Prostate gland (tissue), 2 donors: ENCODE measurements at regions not wholly inside any gene's neighbourhood (a gene's known extent, or its start where the extent isn't known, plus 50 kb on each side); places are given as distances from the start of the nearest gene placed in this dataset.
A peak's percentile ranks its signal among the peaks of the same experiment; 100 is the strongest.

Experiments used
- DNase-seq: peaks from one replicate; pipeline ENCODE4 v3.0.0-alpha.2; 2019; ENCODE audit warnings: low spot score
- H3K27ac ChIP-seq, 2 donors: fragments of 200-600 bp; sonication (generic); 2 replicates each; pipeline ENCODE4 v1.5.1; 2017 to 2019
- H3K27me3 ChIP-seq: fragments of 200-600 bp; sonication (generic); replicated peaks from 2 replicates; pipeline ENCODE4 v1.5.1; 2019; ENCODE audit not compliant: insufficient read depth
- H3K36me3 ChIP-seq, 2 donors: fragments of 200-600 bp; sonication (generic); 1 replicate in 1 of 2; 2 replicates in 1 of 2; pipeline versions ENCODE4 v1.5.1 to v1.8.1; 2017 to 2019
- H3K4me1 ChIP-seq: fragments of 200-600 bp; sonication (generic); replicated peaks from 2 replicates; pipeline ENCODE4 v1.5.1; 2019
- H3K4me3 ChIP-seq, 2 donors: fragments of 200-600 bp; sonication (generic); 2 replicates each; pipeline ENCODE4 v1.5.1; 2017 to 2019
- H3K9me3 ChIP-seq: fragments of 200-600 bp; sonication (generic); 2 replicates; pipeline ENCODE4 v1.5.1; 2017
- POLR2A ChIP-seq: fragments of 450-650 bp; IDR thresholded peaks from one replicate; pipeline ENCODE4 v1.6.1; 2016; ENCODE audit warnings: antibody characterized with exemption, mild to moderate bottlenecking
- POLR2AphosphoS5 ChIP-seq: sonication (generic); formaldehyde crosslinking; IDR thresholded peaks from one replicate; pipeline ENCODE4 v1.6.1; 2017; ENCODE audit warnings: antibody characterized with exemption
- WGBS: methylation state at CpG from one replicate; pipeline ENCODE4 v1.1.5; 2018; 5-methylcytosine and 5-hydroxymethylcytosine counted together
- intact Hi-C: fragments of 100-400 bp; cut with DNase I; formaldehyde crosslinking; loops from one replicate; pipeline ENCODE4 v1.14.2; 2022
- TF ChIP-seq, protein P1 (sequence below), 4 experiments: fragments of 200-600 bp in 2 of 4; fragments of 450-650 bp in 2 of 4; sonication (generic) in 2 of 4; IDR thresholded peaks; 1 replicate in 3 of 4; 2 replicates in 1 of 4; pipeline ENCODE4 v1.5.1; 2016 to 2019; ENCODE audit warnings: antibody characterized with exemption in 4 of 4, mild to moderate bottlenecking in 2 of 4, moderate library complexity in 2 of 4

DNA sequence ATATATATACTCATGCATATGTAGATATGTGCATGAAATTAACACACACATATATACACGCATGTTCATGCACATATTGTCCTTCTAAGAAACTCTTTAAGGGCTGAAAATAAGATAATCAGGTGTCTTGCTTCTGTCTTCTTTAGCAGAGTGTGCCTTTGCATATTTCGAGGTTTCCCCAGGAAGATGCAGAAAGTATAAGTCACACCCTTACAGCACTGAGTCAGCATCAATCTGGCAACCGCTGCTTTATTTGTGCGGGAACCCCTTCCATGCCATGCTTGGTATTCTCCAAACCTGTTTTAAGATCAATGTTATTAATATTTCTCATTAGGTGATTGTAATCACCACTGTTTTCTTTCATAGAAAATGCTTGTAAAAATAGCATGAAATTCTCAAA is 557.9 kb downstream of the CAAP1 start:
- H3K9me3 ChIP-seq = no peaks in the 10 kb centered on the region
- WGBS = 92% methylated on average over 4 of the region's 4 CpGs
- no peak for DNase-seq
- H3K4me1 ChIP-seq = no peaks in the 10 kb centered on the region
- H3K27ac ChIP-seq = no peak overlapping the region
- no peaks in the 10 kb centered on the region for H3K27me3 ChIP-seq
- H3K4me3 ChIP-seq = no peak overlapping the region
- intact Hi-C loops = no loop called here
- H3K36me3 ChIP-seq = no peaks in the 10 kb centered on the region
- no peak for TF ChIP-seq POLR2AphosphoS5
- TF ChIP-seq POLR2A = no peak
- TF ChIP-seq, protein P1, sequence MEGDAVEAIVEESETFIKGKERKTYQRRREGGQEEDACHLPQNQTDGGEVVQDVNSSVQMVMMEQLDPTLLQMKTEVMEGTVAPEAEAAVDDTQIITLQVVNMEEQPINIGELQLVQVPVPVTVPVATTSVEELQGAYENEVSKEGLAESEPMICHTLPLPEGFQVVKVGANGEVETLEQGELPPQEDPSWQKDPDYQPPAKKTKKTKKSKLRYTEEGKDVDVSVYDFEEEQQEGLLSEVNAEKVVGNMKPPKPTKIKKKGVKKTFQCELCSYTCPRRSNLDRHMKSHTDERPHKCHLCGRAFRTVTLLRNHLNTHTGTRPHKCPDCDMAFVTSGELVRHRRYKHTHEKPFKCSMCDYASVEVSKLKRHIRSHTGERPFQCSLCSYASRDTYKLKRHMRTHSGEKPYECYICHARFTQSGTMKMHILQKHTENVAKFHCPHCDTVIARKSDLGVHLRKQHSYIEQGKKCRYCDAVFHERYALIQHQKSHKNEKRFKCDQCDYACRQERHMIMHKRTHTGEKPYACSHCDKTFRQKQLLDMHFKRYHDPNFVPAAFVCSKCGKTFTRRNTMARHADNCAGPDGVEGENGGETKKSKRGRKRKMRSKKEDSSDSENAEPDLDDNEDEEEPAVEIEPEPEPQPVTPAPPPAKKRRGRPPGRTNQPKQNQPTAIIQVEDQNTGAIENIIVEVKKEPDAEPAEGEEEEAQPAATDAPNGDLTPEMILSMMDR (IDR thresholded peaks at IDR 0.05) = no peak

DNA sequence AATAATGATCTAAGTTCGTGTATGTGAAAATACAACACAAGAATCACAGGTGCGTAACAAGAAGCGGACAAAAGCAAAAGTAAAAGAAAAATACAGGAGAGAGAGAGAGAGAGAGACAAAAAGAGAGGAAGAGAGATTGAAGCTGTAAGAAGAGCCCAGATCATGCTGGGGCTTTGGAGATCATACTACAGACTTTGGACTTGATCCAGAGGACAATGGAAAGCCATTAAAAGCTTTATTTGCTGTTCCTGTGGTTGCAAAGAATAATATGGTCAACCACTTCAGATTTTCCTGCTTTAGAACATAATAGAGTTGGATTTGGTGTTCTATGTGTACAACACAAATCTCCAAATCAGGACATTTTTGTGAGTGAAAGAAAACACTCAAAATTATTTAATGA is 561.4 kb downstream of the CAAP1 start:
- Histone ChIP-seq H3K4me1 (no peaks in the 10 kb centered on the region), H3K27me3 (no peaks in the 10 kb centered on the region), H3K27ac (peak overlapping the region in 1 of 2 donors; percentile 6), H3K9me3 (no peaks in the 10 kb centered on the region), H3K4me3 (no peak overlapping the region), H3K36me3 (no peaks in the 10 kb centered on the region)
- peak; percentile 62 for TF ChIP-seq POLR2AphosphoS5
- TF ChIP-seq, protein P1 (IDR thresholded peaks at IDR 0.05) = no peak
- intact Hi-C loops = no loop called here
- no peak for DNase-seq
- WGBS = 93% methylated on average over 3 of the region's 3 CpGs

DNA sequence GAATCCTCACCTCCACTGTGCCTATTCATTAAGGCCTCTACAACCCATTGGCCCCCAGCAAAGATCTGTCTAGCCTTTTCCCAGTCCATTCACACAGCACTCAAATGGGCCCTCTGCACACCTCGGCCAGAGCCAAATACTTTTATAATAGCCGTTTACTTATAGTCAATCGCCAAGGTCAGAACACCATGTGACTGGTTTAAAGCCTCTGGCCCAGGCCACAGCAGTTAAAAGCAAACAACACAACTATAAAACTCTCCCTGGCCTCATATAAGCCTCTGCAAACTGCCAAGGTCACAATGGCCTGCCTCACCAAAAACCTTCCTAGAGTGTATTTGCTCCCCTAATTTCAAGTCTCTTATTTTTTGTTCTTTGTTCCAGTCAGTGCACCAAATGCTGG is 562.6 kb downstream of the CAAP1 start:
- Histone ChIP-seq H3K27me3 (no peaks in the 10 kb centered on the region), H3K4me1 (no peaks in the 10 kb centered on the region), H3K9me3 (no peaks in the 10 kb centered on the region), H3K36me3 (no peaks in the 10 kb centered on the region), H3K4me3 (no peak overlapping the region), H3K27ac (no peak overlapping the region)
- 18% methylated on average over 3 of the region's 3 CpGs for WGBS
- TF ChIP-seq POLR2AphosphoS5 (peak; percentile 72), POLR2A (no peak)
- intact Hi-C loops = loop anchor here (10.0 kb wide), 1 partner anchor 365 kb away; no protein-coding TSS in a partner anchor
- DNase-seq = peak; percentile 56

DNA sequence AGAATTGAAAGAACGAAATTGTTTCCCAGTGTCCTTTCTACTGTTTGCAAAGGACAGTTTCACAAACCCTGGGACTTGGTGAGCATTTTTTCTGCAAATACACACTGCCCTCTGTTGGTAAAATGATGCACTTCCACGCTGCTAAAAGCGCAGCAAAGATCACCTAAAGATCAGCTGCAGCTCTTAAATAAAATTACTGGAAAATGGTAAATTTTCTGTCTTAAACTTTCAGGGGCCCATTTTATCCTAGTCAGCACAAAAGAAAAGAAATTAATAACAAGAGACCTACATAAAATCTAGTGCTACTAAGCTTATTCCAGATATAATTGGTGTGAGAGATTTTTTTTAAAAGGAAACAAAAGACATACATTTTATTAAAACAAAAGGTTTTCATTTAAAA is 566.0 kb downstream of the CAAP1 start:
- intact Hi-C loops = loop anchor here (10.0 kb wide), 1 partner anchor 362 kb away; no protein-coding TSS in a partner anchor
- WGBS = under 1% methylated on average over 3 of the region's 3 CpGs
- H3K36me3 ChIP-seq = no peaks in the 10 kb centered on the region
- H3K4me1 ChIP-seq = no peaks in the 10 kb centered on the region
- peak; percentile 36 for TF ChIP-seq POLR2AphosphoS5
- TF ChIP-seq POLR2A = no peak
- TF ChIP-seq, protein P1 (IDR thresholded peaks at IDR 0.05) = peak; percentile 37 to 64 (median 60)
- DNase-seq = peak; percentile 21
- H3K4me3 ChIP-seq = no peak overlapping the region
- H3K27ac ChIP-seq = no peak overlapping the region
- H3K9me3 ChIP-seq = no peaks in the 10 kb centered on the region
- H3K27me3 ChIP-seq = no peaks in the 10 kb centered on the region

DNA sequence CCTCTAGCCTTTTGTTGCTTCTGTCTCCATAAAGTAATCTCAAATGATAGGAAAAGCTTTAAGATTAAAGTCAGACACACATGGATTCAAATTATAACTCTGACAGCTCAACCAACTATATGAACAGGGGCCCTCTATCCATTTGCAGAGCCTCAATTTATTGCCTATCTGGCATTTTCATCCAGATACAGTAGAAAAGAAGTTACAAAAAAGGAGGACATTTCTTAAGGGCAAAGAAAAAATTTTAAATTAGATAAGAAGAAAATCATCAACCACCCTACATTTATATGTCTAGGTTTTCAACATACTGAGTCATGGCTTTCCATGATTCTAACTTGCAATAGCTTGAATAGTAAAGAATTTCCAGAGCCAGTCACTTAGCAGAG is 567.2 kb downstream of the CAAP1 start:
- Histone ChIP-seq H3K4me1 (no peaks in the 10 kb centered on the region), H3K27ac (no peak overlapping the region), H3K36me3 (no peaks in the 10 kb centered on the region), H3K27me3 (no peaks in the 10 kb centered on the region), H3K4me3 (no peak overlapping the region), H3K9me3 (no peaks in the 10 kb centered on the region)
- no peak for DNase-seq
- intact Hi-C loops = loop anchor here (10.0 kb wide), 1 partner anchor 361 kb away; no protein-coding TSS in a partner anchor
- TF ChIP-seq, protein P1 (IDR thresholded peaks at IDR 0.05) = no peak
- no peak for TF ChIP-seq POLR2AphosphoS5
- TF ChIP-seq POLR2A = no peak
